NCI-H187 treated with DMSO at 0.1 percent for 48 hours (cell line): ENCODE measurements at regions not wholly inside any gene's neighbourhood (a gene's known extent, or its start where the extent isn't known, plus 50 kb on each side); places are given as distances from the start of the nearest gene placed in this dataset.

Experiments used
- DNase-seq: peaks from one replicate; lab custom pipeline; 2025; lab: John Stamatoyannopoulos, UW

- DNase-seq = no peak
Observed at GRCh38 chr2:64338910-64339500, 115.0 kb upstream of the LGALSL start.

- no peak for DNase-seq
Observed at GRCh38 chr2:64341461-64341860, 112.5 kb upstream of the LGALSL start.

- DNase-seq = no peak
Observed at GRCh38 chr2:64342195-64343099, 111.5 kb upstream of the LGALSL start.

- DNase-seq = no peak
Observed at GRCh38 chr2:64344999-64345576, 108.9 kb upstream of the LGALSL start.

- no peak for DNase-seq
Observed at GRCh38 chr2:64345998-64346397, 108.0 kb upstream of the LGALSL start.

GRCh38 chr2:64348386-64349130, 105.4 kb upstream of the LGALSL start:
- DNase-seq = no peak

GRCh38 chr2:64349131-64349530, 104.8 kb upstream of the LGALSL start:
- DNase-seq = no peak

GRCh38 chr2:64350996-64351395, 103.0 kb upstream of the LGALSL start:
- DNase-seq = no peak

GRCh38 chr2:64352292-64352691, 101.7 kb upstream of the LGALSL start:
- DNase-seq = no peak

- peak; percentile 50 for DNase-seq
Observed at GRCh38 chr2:64354857-64355680, 98.9 kb upstream of the LGALSL start.

GRCh38 chr2:64356906-64357305, 97.1 kb upstream of the LGALSL start:
- DNase-seq = no peak

- DNase-seq = no peak
Observed at GRCh38 chr2:64359171-64359891, 94.6 kb upstream of the LGALSL start.

- DNase-seq = no peak
Observed at GRCh38 chr2:64359892-64360657, 93.9 kb upstream of the LGALSL start.

GRCh38 chr2:64361151-64361938, 92.6 kb upstream of the LGALSL start:
- no peak for DNase-seq

GRCh38 chr2:64362562-64363026, 91.4 kb upstream of the LGALSL start:
- DNase-seq = no peak

- no peak for DNase-seq
Observed at GRCh38 chr2:64363140-64363539, 90.8 kb upstream of the LGALSL start.

GRCh38 chr2:64363848-64364247, 90.1 kb upstream of the LGALSL start:
- no peak for DNase-seq

- DNase-seq = no peak
Observed at GRCh38 chr2:64367444-64368232, 86.3 kb upstream of the LGALSL start.
